Thoracic aorta (tissue), 2 donors: ENCODE measurements at regions not wholly inside any gene's neighbourhood (a gene's known extent, or its start where the extent isn't known, plus 50 kb on each side); places are given as distances from the start of the nearest gene placed in this dataset.
"Not testable (repeated sequence)": the region's sequence is repeated elsewhere in the genome, so short reads cannot be mapped to it uniquely, and the experiment has no call there.

Experiments used
- ATAC-seq: fragments of 150-250 bp; one replicate; pipeline ENCODE4 v1.8.0; 2017; ENCODE audit warnings: low read depth; ENCODE audit not compliant: insufficient number of reproducible peaks, low FRiP score
- DNase-seq: peaks from one replicate; pipeline ENCODE4 v3.0.0-alpha.2; 2020; ENCODE audit warnings: low spot score
- H3K27ac ChIP-seq, 2 donors: fragments of 200-600 bp; sonication (generic); 1 replicate in 1 of 2; 2 replicates in 1 of 2; pipeline ENCODE4 v1.5.1; 2016; ENCODE audit warnings: mild to moderate bottlenecking in 2 of 2, moderate library complexity in 2 of 2
- H3K27me3 ChIP-seq: fragments of 200-600 bp; sonication (generic); replicated peaks from 2 replicates; pipeline ENCODE4 v1.6.0; 2016; ENCODE audit warnings: mild to moderate bottlenecking; ENCODE audit not compliant: insufficient read depth
- H3K36me3 ChIP-seq: fragments of 200-600 bp; sonication (generic); one replicate; pipeline ENCODE4 v1.5.1; 2016
- H3K4me1 ChIP-seq, 2 donors: fragments of 200-600 bp; sonication (generic); 1 replicate in 1 of 2; 2 replicates in 1 of 2; pipeline versions ENCODE4 v1.5.1 to v1.6.0; 2016; ENCODE audit warnings: low read depth in 2 of 2, mild to moderate bottlenecking in 1 of 2; ENCODE audit not compliant: control insufficient read depth in 1 of 2
- H3K4me3 ChIP-seq: fragments of 200-600 bp; sonication (generic); 2 replicates; pipeline ENCODE4 v1.5.1; 2016; ENCODE audit warnings: mild to moderate bottlenecking
- H3K9me3 ChIP-seq: fragments of 200-600 bp; sonication (generic); 2 replicates; pipeline ENCODE4 v1.5.1; 2016
- CTCF ChIP-seq: fragments of 200-600 bp; sonication (generic); IDR thresholded peaks from one replicate; pipeline ENCODE4 v1.5.1; 2019; ENCODE audit warnings: antibody characterized with exemption

- TF ChIP-seq CTCF, result no peak
- Histone ChIP-seq H3K27me3 (no peaks in the 10 kb centered on the region), H3K27ac (no peak overlapping the region), H3K4me3 (no peak overlapping the region), H3K9me3 (no peaks in the 10 kb centered on the region), H3K4me1 (no peaks in the 10 kb centered on the region), H3K36me3 (no peaks in the 10 kb centered on the region)
- no peak for DNase-seq
- no peak for ATAC-seq
Observed at GRCh38 chr4:94135701-94136100, 72.0 kb upstream of the SMARCAD1 start.

GRCh38 chr4:94139931-94140612 lies 67.6 kb upstream of the SMARCAD1 start:
- no peak for TF ChIP-seq CTCF
- no peak overlapping the region for H3K4me3 ChIP-seq
- no peak overlapping the region for H3K27ac ChIP-seq
- ATAC-seq (no peak), DNase-seq (no peak)
- H3K27me3 ChIP-seq, result no peaks in the 10 kb centered on the region
- no peaks in the 10 kb centered on the region for H3K36me3 ChIP-seq
- no peaks in the 10 kb centered on the region for H3K4me1 ChIP-seq
- H3K9me3 ChIP-seq, result no peaks in the 10 kb centered on the region

- no peak for ATAC-seq
- Histone ChIP-seq H3K36me3 (no peaks in the 10 kb centered on the region), H3K4me1 (no peaks in the 10 kb centered on the region), H3K27ac (no peak overlapping the region), H3K9me3 (no peaks in the 10 kb centered on the region), H3K27me3 (no peaks in the 10 kb centered on the region), H3K4me3 (no peak overlapping the region)
- TF ChIP-seq CTCF, result no peak
- DNase-seq, result no peak
Observed at GRCh38 chr4:94141001-94141400, 66.7 kb upstream of the SMARCAD1 start.

- not testable (repeated sequence) for ATAC-seq, H3K9me3 ChIP-seq, H3K4me3 ChIP-seq, H3K27ac ChIP-seq, DNase-seq, H3K36me3 ChIP-seq, H3K4me1 ChIP-seq, H3K27me3 ChIP-seq
Observed at GRCh38 chr4:94148052-94148451, 59.6 kb upstream of the SMARCAD1 start.

- H3K36me3 ChIP-seq, result no peaks in the 10 kb centered on the region
- H3K27ac ChIP-seq, result no peak overlapping the region
- no peaks in the 10 kb centered on the region for H3K27me3 ChIP-seq
- H3K9me3 ChIP-seq, result no peaks in the 10 kb centered on the region
- H3K4me1 ChIP-seq, result no peaks in the 10 kb centered on the region
- no peak for ATAC-seq
- H3K4me3 ChIP-seq, result no peak overlapping the region
- no peak for TF ChIP-seq CTCF
- no peak for DNase-seq
Observed at GRCh38 chr4:94152466-94152865, 55.2 kb upstream of the SMARCAD1 start.

GRCh38 chr4:94155404-94155803 lies 52.3 kb upstream of the SMARCAD1 start:
- not testable (repeated sequence) for H3K4me3 ChIP-seq, H3K36me3 ChIP-seq, DNase-seq, H3K27me3 ChIP-seq, H3K4me1 ChIP-seq, ATAC-seq, H3K9me3 ChIP-seq, H3K27ac ChIP-seq
